OCI-LY7 (cell line): ENCODE measurements at regions not wholly inside any gene's neighbourhood (a gene's known extent, or its start where the extent isn't known, plus 50 kb on each side); places are given as distances from the start of the nearest gene placed in this dataset.

Source experiments
- BruUV-seq: library from RNA; stranded (reverse); fragments of 400-500 nt; replicated peaks from 2 replicates; lab custom pipeline; 2021; lab: Mats Ljungman, UMichigan
- CTCF ChIA-PET: fragments of 300-600 bp; sonication (Branson Sonifier 250); formaldehyde crosslinking; loops from one replicate; lab custom pipeline; 2022; ENCODE audit warnings: antibody characterized with exemption; ENCODE audit not compliant: unreplicated experiment; lab: Charles Lee
- POLR2A ChIA-PET: fragments of 300-600 bp; sonication (Branson Sonifier 250); formaldehyde crosslinking; loops from one replicate; lab custom pipeline; 2022; ENCODE audit warnings: antibody characterized with exemption; lab: Charles Lee
- DNase-seq: peaks from one replicate; pipeline ENCODE4 v3.0.0-alpha.2; 2015; ENCODE audit warnings: low spot score
- H2AFZ ChIP-seq: fragments of 200-600 bp; sonication (generic), shearing (Covaris generic); 2 replicates; pipeline ENCODE4 v1.6.1; 2014; ENCODE audit warnings: mild to moderate bottlenecking, antibody characterized with exemption, low read length, moderate library complexity
- H3K27ac ChIP-seq: fragments of 200-600 bp; sonication (generic); 2 replicates; pipeline ENCODE4 v1.5.1; 2014; ENCODE audit warnings: mixed run types, low read depth, mild to moderate bottlenecking, moderate library complexity, low read length, inconsistent platforms; ENCODE audit not compliant: poor library complexity, severe bottlenecking
- H3K36me3 ChIP-seq: fragments of 200-600 bp; sonication (generic); 2 replicates; pipeline ENCODE4 v1.6.1; 2014; ENCODE audit warnings: mild to moderate bottlenecking, antibody characterized with exemption, low read length, moderate library complexity, mixed read lengths; ENCODE audit not compliant: insufficient read depth
- H3K4me1 ChIP-seq: fragments of 200-600 bp; sonication (generic); 2 replicates; pipeline ENCODE4 v1.5.1; 2014; ENCODE audit warnings: mild to moderate bottlenecking, low read length; ENCODE audit not compliant: insufficient read depth, poor library complexity, severe bottlenecking
- H3K4me2 ChIP-seq: fragments of 200-600 bp; sonication (generic); 2 replicates; pipeline ENCODE4 v1.6.1; 2014; ENCODE audit warnings: mild to moderate bottlenecking, low read length
- H3K4me3 ChIP-seq: fragments of 200-600 bp; sonication (generic); 2 replicates; pipeline ENCODE4 v1.5.1; 2014; ENCODE audit warnings: mild to moderate bottlenecking, low read depth, low read length; ENCODE audit not compliant: poor library complexity, severe bottlenecking
- H3K79me2 ChIP-seq: fragments of 200-600 bp; sonication (generic); 2 replicates; pipeline ENCODE4 v1.6.1; 2016; ENCODE audit warnings: low read depth, mild to moderate bottlenecking, low read length, moderate library complexity, mixed read lengths; ENCODE audit not compliant: insufficient read depth
- H3K9me2 ChIP-seq: fragments of 200-600 bp; sonication (generic); 2 replicates; pipeline ENCODE4 v1.6.1; 2016; ENCODE audit warnings: mild to moderate bottlenecking, low read length, mixed read lengths; ENCODE audit not compliant: insufficient read depth
- H3K9me3 ChIP-seq: fragments of 200-600 bp; sonication (generic); 2 replicates; pipeline ENCODE4 v1.6.1; 2014; ENCODE audit warnings: mild to moderate bottlenecking, mixed run types, low read length, mixed read lengths
- H4K20me1 ChIP-seq: fragments of 200-600 bp; sonication (generic); 2 replicates; pipeline ENCODE4 v1.6.1; 2014; ENCODE audit warnings: mild to moderate bottlenecking, antibody characterized with exemption, low read length, moderate library complexity, mixed read lengths; ENCODE audit not compliant: insufficient read depth
- EZH2phosphoT487 ChIP-seq: fragments of 200-600 bp; sonication (generic); IDR thresholded peaks from 2 replicates; pipeline ENCODE4 v1.6.1; 2018; ENCODE audit warnings: low read depth, borderline replicate concordance, mild to moderate bottlenecking, mixed run types, antibody characterized with exemption, low read length, moderate library complexity, mixed read lengths
- intact Hi-C: fragments of 100-400 bp; cut with micrococcal nuclease; formaldehyde crosslinking; loops from one replicate; pipeline ENCODE4 v1.10.0; 2022; ENCODE audit not compliant: unreplicated experiment
- TF ChIP-seq, protein P1 (sequence below): fragments of 200-600 bp; sonication (generic); conservative IDR thresholded peaks from 2 replicates; pipeline ENCODE4 v1.5.1; 2014; ENCODE audit warnings: mild to moderate bottlenecking, antibody characterized with exemption, low read length, moderate library complexity, mixed read lengths

DNA sequence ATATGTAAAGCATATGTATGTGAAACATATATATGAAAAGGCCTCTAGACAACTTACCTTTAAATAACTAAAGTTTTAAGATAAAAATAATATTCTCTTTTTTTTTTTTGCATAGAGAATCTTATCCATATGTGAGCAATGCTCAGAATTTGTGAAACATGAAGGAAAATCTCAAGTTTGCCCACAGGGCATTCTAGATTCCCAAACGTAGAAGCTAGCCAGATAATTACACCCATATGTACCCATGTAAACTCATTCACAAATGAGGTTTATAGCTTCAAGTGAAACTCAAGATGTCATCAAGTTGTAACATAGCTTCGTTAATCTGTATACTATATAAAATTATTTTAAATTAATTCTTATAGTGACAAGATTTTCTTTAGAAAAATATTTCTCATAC lies 537.3 kb upstream of the NR2F2 start:
- Histone ChIP-seq H3K4me3 (no peak overlapping the region), H3K9me3 (no peaks in the 10 kb centered on the region), H3K9me2 (no peaks in the 10 kb centered on the region), H3K79me2 (no peaks in the 10 kb centered on the region), H3K4me1 (no peaks in the 10 kb centered on the region), H3K36me3 (no peaks in the 10 kb centered on the region), H2AFZ (no peak overlapping the region), H4K20me1 (no peaks in the 10 kb centered on the region), H3K4me2 (no peak overlapping the region), H3K27ac (no peak overlapping the region)
- TF ChIP-seq EZH2phosphoT487, result no peak
- TF ChIP-seq, protein P1, sequence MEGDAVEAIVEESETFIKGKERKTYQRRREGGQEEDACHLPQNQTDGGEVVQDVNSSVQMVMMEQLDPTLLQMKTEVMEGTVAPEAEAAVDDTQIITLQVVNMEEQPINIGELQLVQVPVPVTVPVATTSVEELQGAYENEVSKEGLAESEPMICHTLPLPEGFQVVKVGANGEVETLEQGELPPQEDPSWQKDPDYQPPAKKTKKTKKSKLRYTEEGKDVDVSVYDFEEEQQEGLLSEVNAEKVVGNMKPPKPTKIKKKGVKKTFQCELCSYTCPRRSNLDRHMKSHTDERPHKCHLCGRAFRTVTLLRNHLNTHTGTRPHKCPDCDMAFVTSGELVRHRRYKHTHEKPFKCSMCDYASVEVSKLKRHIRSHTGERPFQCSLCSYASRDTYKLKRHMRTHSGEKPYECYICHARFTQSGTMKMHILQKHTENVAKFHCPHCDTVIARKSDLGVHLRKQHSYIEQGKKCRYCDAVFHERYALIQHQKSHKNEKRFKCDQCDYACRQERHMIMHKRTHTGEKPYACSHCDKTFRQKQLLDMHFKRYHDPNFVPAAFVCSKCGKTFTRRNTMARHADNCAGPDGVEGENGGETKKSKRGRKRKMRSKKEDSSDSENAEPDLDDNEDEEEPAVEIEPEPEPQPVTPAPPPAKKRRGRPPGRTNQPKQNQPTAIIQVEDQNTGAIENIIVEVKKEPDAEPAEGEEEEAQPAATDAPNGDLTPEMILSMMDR, result no peak
- intact Hi-C loops, result no loop called here
- CTCF ChIA-PET, result no interaction called here
- DNase-seq, result no peak
- POLR2A ChIA-PET, result no interaction called here
- BruUV-seq, result no TSS peak

- Histone ChIP-seq H3K9me3 (no peaks in the 10 kb centered on the region), H3K79me2 (no peaks in the 10 kb centered on the region), H3K9me2 (no peaks in the 10 kb centered on the region), H3K27ac (no peak overlapping the region), H3K4me1 (no peaks in the 10 kb centered on the region), H3K36me3 (no peaks in the 10 kb centered on the region), H4K20me1 (no peaks in the 10 kb centered on the region), H2AFZ (no peak overlapping the region), H3K4me3 (no peak overlapping the region), H3K4me2 (no peak overlapping the region)
- POLR2A ChIA-PET, result interaction anchor here (0.6 to 1.4 kb wide), 2 partner anchors 8 to 12 kb away, joined by 3 read pairs; no protein-coding TSS in a partner anchor
- no peak for DNase-seq
- BruUV-seq, result no TSS peak
- TF ChIP-seq, protein P1, result no peak
- intact Hi-C loops, result no loop called here
- CTCF ChIA-PET, result no interaction called here
These were observed 535.1 kb upstream of the NR2F2 start for GRCh38 chr15:95795386-95795785.

DNA sequence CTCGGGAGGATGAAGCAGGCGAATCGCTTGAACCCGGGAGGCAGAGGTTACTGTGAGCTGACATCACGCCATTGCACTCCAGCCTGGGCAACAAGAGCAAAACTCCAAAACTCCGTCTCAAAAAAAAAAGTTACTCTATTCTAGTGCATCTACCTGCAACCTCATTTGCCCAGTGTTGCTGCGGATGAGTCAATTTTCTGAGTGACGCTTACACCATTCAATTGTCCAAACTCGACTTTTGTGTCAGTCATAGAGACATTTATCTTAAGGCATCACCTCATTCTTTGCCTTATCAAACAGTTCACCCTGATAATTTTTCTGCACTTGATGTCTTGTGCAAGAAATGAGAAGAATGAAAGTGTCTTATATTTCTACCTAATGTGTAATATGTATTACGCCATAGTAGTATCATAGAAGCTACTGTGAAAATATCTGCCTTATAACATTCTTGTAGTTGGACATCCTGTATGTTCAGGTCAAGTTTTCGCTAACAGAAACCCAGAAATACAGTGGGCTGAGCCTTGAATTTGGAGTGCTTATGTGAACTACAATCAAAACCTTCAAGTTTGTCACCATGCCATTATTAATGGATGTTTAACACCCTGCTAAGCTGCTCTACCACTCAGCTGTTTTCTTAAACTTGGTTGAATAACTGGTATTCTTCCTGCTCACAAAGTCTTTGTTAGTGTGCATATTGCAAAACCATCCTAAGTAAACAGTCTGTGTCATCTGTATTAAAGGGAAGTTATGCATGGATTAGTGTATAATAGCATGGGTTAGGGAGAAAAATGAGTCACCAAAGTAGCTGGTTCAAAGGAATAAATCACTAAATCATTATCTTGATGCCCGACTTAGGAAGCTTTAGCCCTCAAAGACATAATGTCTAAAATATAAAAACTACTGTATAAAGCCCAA lies 531.0 kb upstream of the NR2F2 start:
- no peaks in the 10 kb centered on the region for H3K9me3 ChIP-seq
- no TSS peak for BruUV-seq
- no peak overlapping the region for H3K4me3 ChIP-seq
- H3K36me3 ChIP-seq, result no peaks in the 10 kb centered on the region
- H3K79me2 ChIP-seq, result no peaks in the 10 kb centered on the region
- H2AFZ ChIP-seq, result no peak overlapping the region
- no peaks in the 10 kb centered on the region for H3K9me2 ChIP-seq
- POLR2A ChIA-PET, result interaction anchor here (0.9 kb wide), 1 partner anchor 9 kb away, joined by 3 read pairs; no protein-coding TSS in a partner anchor
- intact Hi-C loops, result no loop called here
- CTCF ChIA-PET, result no interaction called here
- H3K4me2 ChIP-seq, result no peak overlapping the region
- no peak for TF ChIP-seq EZH2phosphoT487
- TF ChIP-seq, protein P1, result no peak
- no peak for DNase-seq
- H3K4me1 ChIP-seq, result no peaks in the 10 kb centered on the region
- no peaks in the 10 kb centered on the region for H4K20me1 ChIP-seq
- no peak overlapping the region for H3K27ac ChIP-seq
